HUES48 (cell line): ENCODE measurements at regions not wholly inside any gene's neighbourhood (a gene's known extent, or its start where the extent isn't known, plus 50 kb on each side); places are given as distances from the start of the nearest gene placed in this dataset.
"Not testable (repeated sequence)": the region's sequence is repeated elsewhere in the genome, so short reads cannot be mapped to it uniquely, and the experiment has no call there.

Experiments
- H3K27ac ChIP-seq: one replicate; pipeline ENCODE4 v1.7.0; 2013; ENCODE audit warnings: low read depth, low read length, inconsistent platforms
- H3K27me3 ChIP-seq: 2 replicates; pipeline ENCODE4 v1.6.1; 2013; ENCODE audit warnings: mild to moderate bottlenecking, low read length; ENCODE audit not compliant: control insufficient read depth, insufficient read depth
- H3K36me3 ChIP-seq: 2 replicates; pipeline ENCODE4 v1.6.1; 2013; ENCODE audit warnings: low read length; ENCODE audit not compliant: control insufficient read depth, insufficient read depth
- H3K4me1 ChIP-seq: 2 replicates; pipeline ENCODE4 v1.6.1; 2013; ENCODE audit warnings: mild to moderate bottlenecking, low read length; ENCODE audit not compliant: control insufficient read depth, insufficient read depth
- H3K4me3 ChIP-seq: 2 replicates; pipeline ENCODE4 v1.5.1; 2013; ENCODE audit warnings: mild to moderate bottlenecking, low read depth, low read length
- H3K9ac ChIP-seq: 2 replicates; pipeline ENCODE4 v1.6.1; 2013; ENCODE audit warnings: mild to moderate bottlenecking, low read depth, low read length, moderate library complexity
- H3K9me3 ChIP-seq: 2 replicates; pipeline ENCODE4 v1.6.1; 2013; ENCODE audit warnings: low read length; ENCODE audit not compliant: control insufficient read depth, insufficient read depth

DNA sequence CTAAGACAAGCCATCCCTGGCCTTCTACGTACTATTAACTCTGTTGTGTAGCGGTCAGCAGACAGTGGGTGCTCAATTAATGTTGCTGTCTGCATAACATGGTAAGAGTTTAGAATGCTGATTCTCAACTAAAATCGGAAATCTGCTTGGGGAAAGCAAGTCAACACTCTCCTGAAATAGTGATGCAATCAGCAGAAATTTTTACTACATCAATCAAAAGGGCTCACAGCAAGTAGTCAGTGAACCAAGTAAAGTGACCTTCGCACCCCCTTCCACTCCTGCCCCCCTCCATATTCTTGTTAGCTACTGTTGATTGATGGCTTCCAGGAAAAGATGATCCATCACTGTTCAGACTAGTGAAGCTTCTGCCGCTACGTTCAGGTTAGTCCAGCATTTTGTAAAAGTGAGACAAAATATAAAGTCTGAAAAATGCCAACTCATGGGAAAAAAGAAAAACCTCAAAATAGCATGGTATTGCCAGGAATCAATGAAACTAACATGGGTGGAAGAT is 247.9 kb downstream of the HNRNPD start:
- no peaks in the 10 kb centered on the region for H3K27me3 ChIP-seq
- H3K4me1 ChIP-seq, result no peaks in the 10 kb centered on the region
- no peak overlapping the region for H3K27ac ChIP-seq
- no peaks in the 10 kb centered on the region for H3K36me3 ChIP-seq
- H3K9ac ChIP-seq, result no peak overlapping the region
- H3K9me3 ChIP-seq, result no peaks in the 10 kb centered on the region
- H3K4me3 ChIP-seq, result no peak overlapping the region

DNA sequence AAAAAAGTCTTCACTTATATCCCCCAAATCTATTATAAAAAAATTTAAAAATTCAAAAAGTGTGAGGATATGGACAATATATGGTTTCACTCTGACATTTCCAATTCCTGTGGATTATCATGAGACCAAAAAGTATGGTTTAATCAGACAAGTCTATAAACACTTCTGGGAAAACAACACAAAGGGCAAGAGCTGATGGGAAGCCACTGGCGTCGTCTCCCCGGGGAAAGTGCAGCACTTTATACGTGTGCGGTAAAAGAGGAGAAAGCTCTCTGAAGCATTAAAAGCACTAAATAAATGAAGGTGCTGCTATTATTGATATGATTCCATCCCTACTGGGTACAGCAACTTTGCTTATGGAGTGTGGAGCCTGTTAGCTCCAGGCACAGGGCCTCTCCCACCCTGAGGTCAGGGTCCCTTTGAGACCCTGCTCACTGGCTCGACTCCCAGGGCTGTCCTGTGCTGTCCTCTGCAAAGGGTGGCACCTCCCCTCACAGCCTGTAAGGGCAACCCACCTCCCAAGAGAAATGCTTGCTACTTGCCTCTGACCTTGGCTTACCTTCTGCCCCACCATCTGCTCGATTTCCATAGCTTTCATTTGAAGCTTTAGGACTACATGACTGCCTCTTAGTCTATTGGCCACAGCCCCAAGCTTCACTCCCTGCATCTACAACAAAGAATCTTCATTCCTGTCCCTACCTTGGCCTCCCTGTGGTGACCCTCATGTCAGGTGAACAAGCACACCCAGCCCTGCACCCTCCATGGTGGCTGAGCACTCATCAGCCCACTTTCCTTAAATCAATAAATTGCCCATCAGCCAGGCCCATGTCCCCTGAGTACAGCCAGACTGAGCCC is 248.6 kb downstream of the HNRNPD start:
- Histone ChIP-seq H3K4me3 (no peak overlapping the region), H3K4me1 (no peaks in the 10 kb centered on the region), H3K36me3 (no peaks in the 10 kb centered on the region), H3K27me3 (no peaks in the 10 kb centered on the region), H3K9ac (no peak overlapping the region), H3K27ac (no peak overlapping the region), H3K9me3 (no peaks in the 10 kb centered on the region)

DNA sequence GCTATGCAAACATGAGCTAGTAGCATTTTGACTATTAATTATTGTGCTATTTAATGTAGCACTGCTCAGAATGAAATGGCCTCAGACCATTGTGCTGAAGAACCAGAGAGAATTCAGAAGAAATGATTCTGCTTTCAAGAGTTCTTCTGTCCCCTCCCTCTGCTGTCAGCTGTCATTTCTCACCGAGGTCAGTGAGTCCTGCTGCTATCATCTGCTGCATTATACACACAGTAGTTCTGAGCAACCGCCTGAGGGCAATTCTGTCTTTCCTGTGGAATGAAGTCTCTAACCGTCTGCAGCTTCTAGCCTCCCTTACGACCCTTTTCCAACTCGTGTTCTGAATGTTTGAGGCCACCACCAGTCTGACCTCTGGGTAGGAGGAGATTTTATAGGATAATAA is 249.4 kb downstream of the HNRNPD start:
- Histone ChIP-seq H3K9me3 (no peaks in the 10 kb centered on the region), H3K9ac (no peak overlapping the region), H3K4me3 (no peak overlapping the region), H3K4me1 (no peaks in the 10 kb centered on the region), H3K36me3 (no peaks in the 10 kb centered on the region), H3K27ac (no peak overlapping the region), H3K27me3 (no peaks in the 10 kb centered on the region)

DNA sequence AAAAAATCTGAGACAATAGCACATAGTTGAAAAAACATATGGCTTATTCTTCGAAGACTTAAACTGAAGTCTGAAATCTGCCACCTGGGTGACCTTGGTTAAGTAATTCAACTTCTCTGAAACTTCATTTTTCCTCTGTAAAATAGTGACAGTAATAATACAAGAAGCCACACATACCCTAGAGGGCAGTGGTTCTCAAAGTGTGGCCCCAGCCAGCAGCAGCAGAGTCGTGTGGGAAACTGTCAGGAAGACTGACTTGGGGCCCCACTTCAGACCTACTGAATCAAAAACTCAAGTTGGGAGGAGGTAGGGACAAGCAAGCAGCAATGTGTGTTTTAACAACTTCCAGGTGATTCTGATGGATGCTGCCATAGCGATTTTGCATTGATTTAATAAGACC is 249.9 kb downstream of the HNRNPD start:
- no peaks in the 10 kb centered on the region for H3K4me1 ChIP-seq
- no peaks in the 10 kb centered on the region for H3K9me3 ChIP-seq
- no peak overlapping the region for H3K27ac ChIP-seq
- H3K4me3 ChIP-seq, result no peak overlapping the region
- no peak overlapping the region for H3K9ac ChIP-seq
- no peaks in the 10 kb centered on the region for H3K36me3 ChIP-seq
- no peaks in the 10 kb centered on the region for H3K27me3 ChIP-seq

DNA sequence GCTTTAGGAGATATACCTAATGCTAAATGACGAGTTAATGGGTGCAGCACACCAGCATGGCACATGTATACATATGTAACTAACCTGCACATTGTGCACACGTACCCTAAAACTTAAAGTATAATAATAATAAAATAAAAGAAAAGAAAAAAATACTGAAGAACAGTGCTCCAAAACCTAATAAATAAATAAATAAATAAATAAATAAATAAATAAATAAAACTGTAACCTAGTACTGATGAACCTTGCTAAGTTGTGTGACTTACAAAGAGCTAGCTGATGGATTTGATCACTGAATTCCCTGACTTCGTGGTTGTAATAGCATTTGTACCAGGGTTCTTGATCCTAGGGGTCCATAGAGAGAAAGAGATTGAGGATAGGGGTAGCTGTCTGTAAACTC is 258.6 kb downstream of the HNRNPD start:
- not testable (repeated sequence) for H3K27me3 ChIP-seq, H3K9me3 ChIP-seq, H3K4me1 ChIP-seq, H3K27ac ChIP-seq, H3K36me3 ChIP-seq, H3K9ac ChIP-seq, H3K4me3 ChIP-seq

DNA sequence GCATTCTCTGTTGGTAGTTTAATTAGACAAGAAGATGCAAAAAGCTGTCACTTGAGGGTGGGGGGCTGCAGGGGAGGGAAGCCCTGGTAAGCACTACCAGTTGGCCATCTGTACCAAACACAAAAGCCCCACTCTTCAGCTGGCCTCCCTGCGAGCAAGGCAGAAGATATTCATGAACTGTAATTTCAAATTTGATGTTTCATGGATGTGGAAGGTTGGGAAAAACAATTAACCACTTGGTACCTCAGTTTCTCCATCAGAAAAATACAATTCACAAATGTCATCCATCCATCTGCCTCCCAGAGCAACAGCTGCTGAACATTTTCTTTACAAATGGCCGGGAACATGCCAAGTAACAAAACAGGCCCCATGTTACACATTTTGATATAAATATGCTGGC is 265.3 kb downstream of the HNRNPD start:
- Histone ChIP-seq H3K36me3 (no peaks in the 10 kb centered on the region), H3K4me1 (no peaks in the 10 kb centered on the region), H3K9me3 (no peaks in the 10 kb centered on the region), H3K4me3 (no peak overlapping the region), H3K27ac (no peak overlapping the region), H3K27me3 (no peaks in the 10 kb centered on the region), H3K9ac (no peak overlapping the region)

DNA sequence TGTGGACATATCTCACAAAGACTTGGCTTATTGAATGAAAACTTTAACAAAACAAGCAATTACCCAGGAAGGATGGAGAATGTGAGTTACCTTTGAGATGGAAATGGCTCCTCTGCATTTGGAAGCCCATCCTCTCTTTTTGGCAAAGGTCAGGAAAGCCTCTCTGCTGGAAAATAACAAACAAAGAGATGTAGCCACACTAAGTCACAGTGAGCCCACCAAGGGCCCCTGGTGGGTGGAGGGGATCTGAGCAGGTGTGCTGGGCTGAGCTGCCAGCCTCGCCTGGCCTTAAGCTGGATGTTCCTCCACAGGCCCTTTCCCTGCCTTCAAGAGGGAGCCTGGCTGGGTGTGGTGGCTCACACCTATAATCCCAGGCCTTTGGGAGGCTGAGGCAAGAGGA is 269.2 kb downstream of the HNRNPD start:
- Histone ChIP-seq H3K4me1 (no peaks in the 10 kb centered on the region), H3K27me3 (no peaks in the 10 kb centered on the region), H3K27ac (no peak overlapping the region), H3K4me3 (no peak overlapping the region), H3K9me3 (no peaks in the 10 kb centered on the region), H3K36me3 (no peaks in the 10 kb centered on the region), H3K9ac (no peak overlapping the region)

DNA sequence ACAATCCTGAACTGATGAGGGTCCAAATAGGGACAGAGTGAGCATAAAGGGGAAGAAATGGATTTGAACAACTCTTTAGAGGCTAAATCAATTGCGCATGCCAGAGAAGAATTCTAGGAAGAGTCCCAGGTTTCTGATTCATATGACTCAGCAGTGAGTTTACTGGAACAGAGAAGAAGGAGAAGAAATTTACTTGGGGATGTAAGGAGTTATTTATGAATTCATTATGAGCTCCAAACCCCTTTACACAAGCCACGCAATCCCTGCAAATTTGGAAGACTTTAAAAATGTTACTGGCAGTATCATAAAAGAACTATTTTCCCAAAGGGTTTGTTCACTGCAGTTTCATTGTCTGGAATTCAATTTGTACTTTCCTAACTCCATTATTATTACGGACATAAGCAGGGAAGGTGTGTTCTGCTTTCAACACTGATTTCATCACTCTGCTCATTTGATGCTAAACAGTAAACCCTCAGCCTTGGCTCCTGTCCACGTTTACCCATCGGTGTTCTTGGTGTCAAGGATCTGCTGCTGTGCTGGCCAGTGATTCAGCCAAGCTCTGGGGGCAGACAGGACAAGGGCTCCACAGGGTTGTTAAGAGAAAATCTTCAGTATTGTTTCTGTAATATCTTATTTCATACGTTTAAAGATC is 273.7 kb downstream of the HNRNPD start:
- H3K9me3 ChIP-seq, result no peaks in the 10 kb centered on the region
- no peak overlapping the region for H3K4me3 ChIP-seq
- no peaks in the 10 kb centered on the region for H3K36me3 ChIP-seq
- H3K27me3 ChIP-seq, result no peaks in the 10 kb centered on the region
- H3K9ac ChIP-seq, result no peak overlapping the region
- H3K27ac ChIP-seq, result no peak overlapping the region
- no peaks in the 10 kb centered on the region for H3K4me1 ChIP-seq

DNA sequence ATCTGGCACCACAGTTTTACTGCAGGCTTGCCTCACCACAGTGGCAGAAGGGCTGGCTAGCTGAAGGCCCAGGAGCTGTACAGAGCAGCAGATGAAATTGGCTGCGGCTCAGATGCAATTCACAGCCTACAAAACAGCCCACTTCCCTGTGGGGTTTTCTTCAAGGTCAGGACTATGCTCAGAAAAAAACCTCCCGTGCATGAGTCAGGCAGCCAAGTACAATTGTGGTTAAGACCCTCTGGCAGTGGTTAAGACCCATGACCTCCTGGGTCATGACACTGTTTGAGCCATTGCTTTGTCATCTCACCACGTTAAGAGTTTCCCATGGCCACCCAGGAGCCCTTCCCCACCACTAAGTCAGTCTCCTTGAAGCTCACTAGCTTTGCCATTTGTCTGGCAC is 276.3 kb downstream of the HNRNPD start:
- no peak overlapping the region for H3K9ac ChIP-seq
- H3K9me3 ChIP-seq, result no peaks in the 10 kb centered on the region
- no peak overlapping the region for H3K27ac ChIP-seq
- no peaks in the 10 kb centered on the region for H3K36me3 ChIP-seq
- H3K4me3 ChIP-seq, result no peak overlapping the region
- no peaks in the 10 kb centered on the region for H3K4me1 ChIP-seq
- no peaks in the 10 kb centered on the region for H3K27me3 ChIP-seq

DNA sequence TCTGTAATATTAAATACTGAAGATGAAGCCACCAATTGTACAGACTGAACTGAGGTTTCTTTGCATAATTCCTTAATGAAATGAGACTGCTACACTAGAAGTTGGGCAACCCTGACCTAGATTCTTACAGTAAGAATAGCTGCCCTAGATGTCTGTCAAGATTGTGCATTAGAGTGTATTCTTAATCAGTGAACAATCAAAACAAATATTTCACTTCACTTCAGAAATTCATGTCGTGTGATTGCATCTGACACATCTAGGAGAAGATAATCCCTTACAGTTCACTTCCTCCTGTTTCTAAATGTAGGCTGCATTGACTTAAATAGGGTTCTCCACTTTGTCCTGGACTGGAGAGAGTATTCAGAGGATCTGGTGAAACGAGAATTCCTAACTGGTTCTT is 283.1 kb downstream of the HNRNPD start:
- H3K27ac ChIP-seq, result no peak overlapping the region
- H3K4me3 ChIP-seq, result no peak overlapping the region

DNA sequence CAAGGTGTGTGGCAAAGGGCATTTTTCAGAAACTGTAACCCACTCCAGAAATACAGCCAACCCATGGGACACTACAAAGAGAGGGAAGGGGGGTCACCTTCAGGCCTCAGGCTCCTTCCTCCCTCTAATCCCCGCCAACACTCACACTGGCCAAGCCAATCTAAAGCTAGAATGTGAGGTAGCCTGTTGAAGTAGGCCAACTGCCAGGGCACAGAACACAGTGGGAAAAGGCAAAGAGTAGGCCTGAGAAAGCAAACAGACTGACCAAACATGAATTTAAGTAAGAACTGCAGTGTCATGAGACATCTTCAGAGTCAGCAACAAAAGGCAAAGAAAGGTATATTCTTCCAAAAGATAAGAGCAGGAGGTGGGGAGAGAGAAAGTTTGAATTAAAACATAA is 289.0 kb downstream of the HNRNPD start:
- no peak overlapping the region for H3K27ac ChIP-seq
- H3K36me3 ChIP-seq, result no peaks in the 10 kb centered on the region
- H3K27me3 ChIP-seq, result no peaks in the 10 kb centered on the region
- peaks cover 5% of the 10 kb centered on the region; the same call in 1 of the 2 replicates for H3K4me1 ChIP-seq
- H3K4me3 ChIP-seq, result no peak overlapping the region
- no peak overlapping the region for H3K9ac ChIP-seq
- H3K9me3 ChIP-seq, result no peaks in the 10 kb centered on the region

More for the DNA sequence above, 283.1 kb downstream of the HNRNPD start:
- no peak overlapping the region for H3K9ac ChIP-seq
- H3K4me1 ChIP-seq, result no peaks in the 10 kb centered on the region
- H3K36me3 ChIP-seq, result no peaks in the 10 kb centered on the region
- H3K9me3 ChIP-seq, result no peaks in the 10 kb centered on the region
- no peaks in the 10 kb centered on the region for H3K27me3 ChIP-seq
